Liver (tissue), 8 donors: ENCODE measurements at regions not wholly inside any gene's neighbourhood (a gene's known extent, or its start where the extent isn't known, plus 50 kb on each side); places are given as distances from the start of the nearest gene placed in this dataset.
A peak's percentile ranks its signal among the peaks of the same experiment; 100 is the strongest.

ENCODE experiments used
- DNase-seq: peaks from one replicate; pipeline ENCODE4 v3.0.0-alpha.2; 2017; ENCODE audit warnings: low spot score
- H3K27ac ChIP-seq, 2 donors: one replicate each; pipeline ENCODE4 v1.7.0; 2013; ENCODE audit warnings: inconsistent platforms in 2 of 2, low read length in 2 of 2, control low read depth in 1 of 2, low read depth in 1 of 2, mild to moderate bottlenecking in 1 of 2
- H3K27me3 ChIP-seq, 4 donors: one replicate each; pipeline versions ENCODE4 v1.6.1 to v1.7.0; 2013; ENCODE audit warnings: low read length in 3 of 4, inconsistent platforms in 1 of 4, mild to moderate bottlenecking in 1 of 4, moderate library complexity in 1 of 4; ENCODE audit not compliant: control insufficient read depth in 4 of 4, insufficient read depth in 4 of 4
- H3K36me3 ChIP-seq, 4 donors: one replicate each; pipeline versions ENCODE4 v1.6.1 to v1.7.0; 2013; ENCODE audit warnings: low read length in 3 of 4, mild to moderate bottlenecking in 3 of 4, low read depth in 1 of 4, moderate library complexity in 1 of 4; ENCODE audit not compliant: control insufficient read depth in 4 of 4, insufficient read depth in 3 of 4
- H3K4me1 ChIP-seq, 4 donors: one replicate each; pipeline versions ENCODE4 v1.6.1 to v1.7.0; 2013; ENCODE audit warnings: low read length in 3 of 4, mild to moderate bottlenecking in 3 of 4, moderate library complexity in 1 of 4; ENCODE audit not compliant: control insufficient read depth in 4 of 4, insufficient read depth in 4 of 4
- H3K4me3 ChIP-seq, 3 donors: one replicate each; pipeline versions ENCODE4 v1.6.1 to v1.7.0; 2013; ENCODE audit warnings: low read length in 3 of 3, control low read depth in 1 of 3, low read depth in 1 of 3, mild to moderate bottlenecking in 1 of 3
- H3K9ac ChIP-seq, 2 donors: one replicate each; pipeline ENCODE4 v1.7.0; 2013; ENCODE audit warnings: low read length in 2 of 2, mild to moderate bottlenecking in 2 of 2, moderate library complexity in 2 of 2, control low read depth in 1 of 2, low read depth in 1 of 2
- H3K9me3 ChIP-seq, 4 donors: one replicate each; pipeline versions ENCODE4 v1.6.1 to v1.7.0; 2013; ENCODE audit warnings: low read length in 3 of 4; ENCODE audit not compliant: control insufficient read depth in 4 of 4
- CTCF ChIP-seq: fragments of 150-350 bp; IDR thresholded peaks from 2 replicates; pipeline ENCODE4 v1.5.1; 2017; ENCODE audit warnings: improper control_type of control experiment, low read depth, low read length; ENCODE audit not compliant: missing input control
- FOXA1 ChIP-seq: IDR thresholded peaks from 2 replicates; pipeline ENCODE4 v1.6.1; 2016; ENCODE audit warnings: antibody characterized with exemption
- FOXA2 ChIP-seq: IDR thresholded peaks from 2 replicates; pipeline ENCODE4 v1.6.1; 2016; ENCODE audit warnings: antibody characterized with exemption
- GABPA ChIP-seq, 2 donors: IDR thresholded peaks in 1 of 2; conservative IDR thresholded peaks in 1 of 2; 2 replicates each; pipeline ENCODE4 v1.6.1; 2016; ENCODE audit warnings: antibody characterized with exemption in 2 of 2, mild to moderate bottlenecking in 1 of 2, moderate library complexity in 1 of 2
- HNF4A ChIP-seq, 2 donors: conservative IDR thresholded peaks; 2 replicates each; pipeline ENCODE4 v1.6.1; 2016; ENCODE audit warnings: antibody characterized with exemption in 2 of 2, mild to moderate bottlenecking in 2 of 2
- HNF4G ChIP-seq: IDR thresholded peaks from 2 replicates; pipeline ENCODE4 v1.6.1; 2016; ENCODE audit warnings: antibody characterized with exemption
- JUND ChIP-seq, 2 donors: IDR thresholded peaks; 2 replicates each; pipeline ENCODE4 v1.6.1; 2016; ENCODE audit warnings: antibody characterized with exemption in 2 of 2
- MAX ChIP-seq: IDR thresholded peaks from 2 replicates; pipeline ENCODE4 v1.6.1; 2016; ENCODE audit warnings: antibody characterized with exemption
- NR2F2 ChIP-seq: IDR thresholded peaks from 2 replicates; pipeline ENCODE4 v1.6.1; 2016; ENCODE audit warnings: antibody characterized with exemption
- RAD21 ChIP-seq, 2 donors: IDR thresholded peaks; 2 replicates each; pipeline ENCODE4 v1.6.1; 2016; ENCODE audit warnings: antibody characterized with exemption in 2 of 2, mild to moderate bottlenecking in 2 of 2
- RXRA ChIP-seq, 2 donors: IDR thresholded peaks; 2 replicates each; pipeline ENCODE4 v1.6.1; 2017 to 2018; ENCODE audit warnings: antibody characterized with exemption in 2 of 2, mild to moderate bottlenecking in 1 of 2
- SP1 ChIP-seq: IDR thresholded peaks from 2 replicates; pipeline ENCODE4 v1.6.1; 2018; ENCODE audit warnings: antibody characterized with exemption, mild to moderate bottlenecking
- TAF1 ChIP-seq: conservative IDR thresholded peaks from 2 replicates; pipeline ENCODE4 v1.6.1; 2016; ENCODE audit warnings: antibody characterized with exemption, mild to moderate bottlenecking
- YY1 ChIP-seq: IDR thresholded peaks from 2 replicates; pipeline ENCODE4 v1.6.1; 2016; ENCODE audit warnings: antibody characterized with exemption, mild to moderate bottlenecking
- WGBS: extraction: QIAGEN DNeasy Blood & Tissue Kit; methylation state at CpG from one replicate; pipeline ENCODE4 v1.1.7; 2013; 5-methylcytosine and 5-hydroxymethylcytosine counted together
- TF ChIP-seq, protein P1 (sequence below): IDR thresholded peaks from 2 replicates; pipeline ENCODE4 v1.6.1; 2016; ENCODE audit warnings: antibody characterized with exemption
- TF ChIP-seq, protein P2 (sequence below): IDR thresholded peaks from 2 replicates; pipeline ENCODE4 v1.6.1; 2016; ENCODE audit warnings: antibody characterized with exemption, mild to moderate bottlenecking
- donor health status: healthy.
- donor health status: healthy.
- donor health status: healthy.
- donor health status: healthy.
- donor health status: healthy.

DNA sequence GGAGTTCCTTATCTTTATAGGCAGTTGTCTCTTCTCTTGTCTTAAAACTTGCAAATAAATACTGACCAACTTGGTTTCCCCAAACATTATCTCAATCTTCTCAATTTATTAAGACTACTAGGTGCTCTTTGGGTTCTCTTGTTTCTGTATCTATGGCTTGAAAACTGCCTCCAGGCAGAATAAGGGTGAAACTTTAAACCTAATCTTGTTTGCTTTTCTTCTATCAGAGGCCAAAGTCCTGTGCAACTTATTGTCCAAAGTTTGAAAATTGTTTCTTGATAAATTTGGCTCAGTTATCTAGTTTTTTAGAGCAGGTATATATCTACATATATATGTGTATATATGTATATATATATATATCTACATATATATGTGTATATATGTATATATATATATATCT is 110.1 kb upstream of the ANO5 start:
- H3K36me3 ChIP-seq = no peaks in the 10 kb centered on the region
- peaks cover 4 to 29% (median 24%) of the 10 kb centered on the region in 4 donors for H3K4me1 ChIP-seq
- no peak overlapping the region for H3K4me3 ChIP-seq
- H3K27me3 ChIP-seq = no peaks in the 10 kb centered on the region
- no peak overlapping the region for H3K9ac ChIP-seq
- TF ChIP-seq JUND (IDR thresholded peaks at IDR 0.05) (peak in 1 of 2 donors; percentile 34), RAD21 (IDR thresholded peaks at IDR 0.05) (no peak), HNF4G (peak; percentile 69), GABPA (IDR thresholded peaks at IDR 0.05 in 1 of 2, conservative IDR thresholded peaks at IDR 0.05 in 1 of 2) (no peak), HNF4A (conservative IDR thresholded peaks at IDR 0.05) (peak; percentile 86 to 92), FOXA1 (no peak), NR2F2 (no peak), RXRA (IDR thresholded peaks at IDR 0.05) (peak in 1 of 2 donors; percentile 31), SP1 (peak; percentile 50), YY1 (peak; percentile 22), FOXA2 (peak; percentile 35)
- TF ChIP-seq, protein P1, sequence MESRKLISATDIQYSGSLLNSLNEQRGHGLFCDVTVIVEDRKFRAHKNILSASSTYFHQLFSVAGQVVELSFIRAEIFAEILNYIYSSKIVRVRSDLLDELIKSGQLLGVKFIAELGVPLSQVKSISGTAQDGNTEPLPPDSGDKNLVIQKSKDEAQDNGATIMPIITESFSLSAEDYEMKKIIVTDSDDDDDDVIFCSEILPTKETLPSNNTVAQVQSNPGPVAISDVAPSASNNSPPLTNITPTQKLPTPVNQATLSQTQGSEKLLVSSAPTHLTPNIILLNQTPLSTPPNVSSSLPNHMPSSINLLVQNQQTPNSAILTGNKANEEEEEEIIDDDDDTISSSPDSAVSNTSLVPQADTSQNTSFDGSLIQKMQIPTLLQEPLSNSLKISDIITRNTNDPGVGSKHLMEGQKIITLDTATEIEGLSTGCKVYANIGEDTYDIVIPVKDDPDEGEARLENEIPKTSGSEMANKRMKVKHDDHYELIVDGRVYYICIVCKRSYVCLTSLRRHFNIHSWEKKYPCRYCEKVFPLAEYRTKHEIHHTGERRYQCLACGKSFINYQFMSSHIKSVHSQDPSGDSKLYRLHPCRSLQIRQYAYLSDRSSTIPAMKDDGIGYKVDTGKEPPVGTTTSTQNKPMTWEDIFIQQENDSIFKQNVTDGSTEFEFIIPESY = no peak
- no peaks in the 10 kb centered on the region for H3K9me3 ChIP-seq
- no peak for DNase-seq
- H3K27ac ChIP-seq = peak overlapping the region; percentile 28 to 42

DNA sequence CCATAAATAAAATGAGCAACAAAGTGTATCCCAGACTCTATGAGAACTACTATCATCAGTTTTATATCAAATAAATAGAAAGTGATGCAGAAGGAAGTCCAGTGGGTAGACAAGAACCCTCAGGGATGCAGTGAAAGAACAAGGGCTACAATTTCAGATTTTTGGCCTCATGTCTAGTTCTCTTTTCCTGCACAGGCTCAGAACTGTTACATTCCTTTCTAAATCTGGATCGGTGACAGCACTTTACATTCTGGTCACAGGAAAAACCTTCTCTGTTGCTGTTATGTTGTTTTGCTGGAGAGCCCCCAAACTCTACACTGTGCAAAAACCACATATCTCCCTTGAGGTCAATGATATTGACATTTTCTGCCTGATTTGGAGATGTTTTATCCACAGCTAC is 108.8 kb upstream of the ANO5 start:
- Histone ChIP-seq H3K4me3 (no peak overlapping the region), H3K4me1 (peaks cover 4 to 23% (median 18%) of the 10 kb centered on the region in 4 donors), H3K36me3 (no peaks in the 10 kb centered on the region), H3K9me3 (no peaks in the 10 kb centered on the region), H3K27ac (peak overlapping the region in 1 of 2 donors; percentile 8), H3K9ac (no peak overlapping the region), H3K27me3 (no peaks in the 10 kb centered on the region)
- 56% methylated on average over 1 of the region's 1 CpG for WGBS
- DNase-seq = no peak
- TF ChIP-seq, protein P2, sequence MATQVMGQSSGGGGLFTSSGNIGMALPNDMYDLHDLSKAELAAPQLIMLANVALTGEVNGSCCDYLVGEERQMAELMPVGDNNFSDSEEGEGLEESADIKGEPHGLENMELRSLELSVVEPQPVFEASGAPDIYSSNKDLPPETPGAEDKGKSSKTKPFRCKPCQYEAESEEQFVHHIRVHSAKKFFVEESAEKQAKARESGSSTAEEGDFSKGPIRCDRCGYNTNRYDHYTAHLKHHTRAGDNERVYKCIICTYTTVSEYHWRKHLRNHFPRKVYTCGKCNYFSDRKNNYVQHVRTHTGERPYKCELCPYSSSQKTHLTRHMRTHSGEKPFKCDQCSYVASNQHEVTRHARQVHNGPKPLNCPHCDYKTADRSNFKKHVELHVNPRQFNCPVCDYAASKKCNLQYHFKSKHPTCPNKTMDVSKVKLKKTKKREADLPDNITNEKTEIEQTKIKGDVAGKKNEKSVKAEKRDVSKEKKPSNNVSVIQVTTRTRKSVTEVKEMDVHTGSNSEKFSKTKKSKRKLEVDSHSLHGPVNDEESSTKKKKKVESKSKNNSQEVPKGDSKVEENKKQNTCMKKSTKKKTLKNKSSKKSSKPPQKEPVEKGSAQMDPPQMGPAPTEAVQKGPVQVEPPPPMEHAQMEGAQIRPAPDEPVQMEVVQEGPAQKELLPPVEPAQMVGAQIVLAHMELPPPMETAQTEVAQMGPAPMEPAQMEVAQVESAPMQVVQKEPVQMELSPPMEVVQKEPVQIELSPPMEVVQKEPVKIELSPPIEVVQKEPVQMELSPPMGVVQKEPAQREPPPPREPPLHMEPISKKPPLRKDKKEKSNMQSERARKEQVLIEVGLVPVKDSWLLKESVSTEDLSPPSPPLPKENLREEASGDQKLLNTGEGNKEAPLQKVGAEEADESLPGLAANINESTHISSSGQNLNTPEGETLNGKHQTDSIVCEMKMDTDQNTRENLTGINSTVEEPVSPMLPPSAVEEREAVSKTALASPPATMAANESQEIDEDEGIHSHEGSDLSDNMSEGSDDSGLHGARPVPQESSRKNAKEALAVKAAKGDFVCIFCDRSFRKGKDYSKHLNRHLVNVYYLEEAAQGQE = no peak
- TF ChIP-seq CTCF = no peak
- TF ChIP-seq MAX = no peak
- TF ChIP-seq GABPA (IDR thresholded peaks at IDR 0.05 in 1 of 2, conservative IDR thresholded peaks at IDR 0.05 in 1 of 2) = no peak
- TF ChIP-seq TAF1 = no peak
- no peak for TF ChIP-seq RAD21 (IDR thresholded peaks at IDR 0.05)
- no peak for TF ChIP-seq HNF4G
- TF ChIP-seq, protein P1 = no peak
- TF ChIP-seq SP1 = no peak
